ENCODE measurements at regions not wholly inside any gene's neighbourhood (a gene's known extent, or its start where the extent isn't known, plus 50 kb on each side); places are given as distances from the start of the nearest gene placed in this dataset.
"Not testable (repeated sequence)": the region's sequence is repeated elsewhere in the genome, so short reads cannot be mapped to it uniquely, and the experiment has no call there.

GRCh38 chr4:17232566-17233253, 279.2 kb downstream of the QDPR start:
- DNase-seq (ENCODE audit: extremely low read depth, insufficient read length), result no peak
- Histone ChIP-seq H3K27me3 (replicated peaks; ENCODE audit: control insufficient read depth, insufficient read depth, low read length) (no peaks in the 10 kb centered on the region), H3K36me3 (ENCODE audit: control insufficient read depth, insufficient read depth, low read length) (no peaks in the 10 kb centered on the region), H3K4me3 (replicated peaks; ENCODE audit: low read depth, low read length) (no peak overlapping the region)
- TF ChIP-seq, protein P1, sequence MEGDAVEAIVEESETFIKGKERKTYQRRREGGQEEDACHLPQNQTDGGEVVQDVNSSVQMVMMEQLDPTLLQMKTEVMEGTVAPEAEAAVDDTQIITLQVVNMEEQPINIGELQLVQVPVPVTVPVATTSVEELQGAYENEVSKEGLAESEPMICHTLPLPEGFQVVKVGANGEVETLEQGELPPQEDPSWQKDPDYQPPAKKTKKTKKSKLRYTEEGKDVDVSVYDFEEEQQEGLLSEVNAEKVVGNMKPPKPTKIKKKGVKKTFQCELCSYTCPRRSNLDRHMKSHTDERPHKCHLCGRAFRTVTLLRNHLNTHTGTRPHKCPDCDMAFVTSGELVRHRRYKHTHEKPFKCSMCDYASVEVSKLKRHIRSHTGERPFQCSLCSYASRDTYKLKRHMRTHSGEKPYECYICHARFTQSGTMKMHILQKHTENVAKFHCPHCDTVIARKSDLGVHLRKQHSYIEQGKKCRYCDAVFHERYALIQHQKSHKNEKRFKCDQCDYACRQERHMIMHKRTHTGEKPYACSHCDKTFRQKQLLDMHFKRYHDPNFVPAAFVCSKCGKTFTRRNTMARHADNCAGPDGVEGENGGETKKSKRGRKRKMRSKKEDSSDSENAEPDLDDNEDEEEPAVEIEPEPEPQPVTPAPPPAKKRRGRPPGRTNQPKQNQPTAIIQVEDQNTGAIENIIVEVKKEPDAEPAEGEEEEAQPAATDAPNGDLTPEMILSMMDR (IDR thresholded peaks at IDR 0.05; ENCODE audit: insufficient read depth, low read length, poor library complexity, severe bottlenecking), result no peak

DNA sequence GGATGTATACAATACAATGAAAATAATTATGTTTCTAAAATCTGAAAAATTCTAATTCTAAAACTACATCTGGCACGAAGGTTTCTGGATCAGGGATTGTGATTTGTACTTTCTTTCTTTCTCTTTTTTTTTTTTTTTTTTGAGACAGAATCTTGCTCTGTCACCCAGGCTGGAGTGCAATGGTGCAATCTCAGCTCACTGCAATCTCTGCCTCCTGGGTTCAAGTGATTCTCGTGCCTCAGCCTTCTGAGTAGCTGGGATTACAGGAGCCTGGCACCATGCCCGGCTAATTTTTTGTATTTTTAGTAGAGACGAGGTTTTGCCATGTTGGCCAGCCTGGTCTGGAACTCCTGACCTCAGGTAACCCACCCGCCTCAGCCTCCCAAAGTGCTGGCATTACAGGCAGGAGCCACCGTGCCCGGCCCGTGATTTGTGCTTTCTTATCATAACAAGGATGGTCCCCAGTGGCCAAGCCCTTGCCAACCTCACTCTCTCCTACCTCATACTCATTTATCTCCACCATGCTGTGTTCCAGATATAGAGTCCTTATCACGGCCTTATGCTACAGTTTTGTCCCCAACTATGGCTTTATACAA, 279.9 kb downstream of the QDPR start:
- DNase-seq (ENCODE audit: extremely low read depth, insufficient read length); H3K36me3 ChIP-seq (ENCODE audit: control insufficient read depth, insufficient read depth, low read length); H3K27me3 ChIP-seq (replicated peaks; ENCODE audit: control insufficient read depth, insufficient read depth, low read length); H3K4me3 ChIP-seq (replicated peaks; ENCODE audit: low read depth, low read length): not testable (repeated sequence)

DNA sequence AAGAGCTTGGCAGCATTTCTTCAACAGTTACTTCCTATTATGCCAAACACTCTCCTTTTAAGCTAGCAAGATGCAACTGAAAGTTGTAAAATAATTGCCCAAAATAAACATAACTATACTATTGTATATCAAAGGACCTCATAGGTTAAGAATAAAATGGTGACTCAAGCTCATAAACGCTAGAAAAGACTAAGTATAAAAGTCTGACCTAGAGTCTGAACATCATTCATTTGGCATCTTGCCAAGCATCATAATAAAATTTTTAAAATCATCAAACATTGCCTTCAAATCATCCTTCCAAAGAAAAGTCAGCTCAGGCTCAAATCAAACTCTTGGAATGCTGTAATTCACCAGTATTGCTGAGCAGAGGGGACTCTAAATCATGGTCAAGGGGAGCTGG, 281.2 kb downstream of the QDPR start:
- TF ChIP-seq, protein P1 (IDR thresholded peaks at IDR 0.05; ENCODE audit: insufficient read depth, low read length, poor library complexity, severe bottlenecking), result no peak
- no peak overlapping the region for H3K4me3 ChIP-seq (replicated peaks; ENCODE audit: low read depth, low read length)
- H3K36me3 ChIP-seq (ENCODE audit: control insufficient read depth, insufficient read depth, low read length), result no peaks in the 10 kb centered on the region
- H3K27me3 ChIP-seq (replicated peaks; ENCODE audit: control insufficient read depth, insufficient read depth, low read length), result no peaks in the 10 kb centered on the region
- no peak for DNase-seq (ENCODE audit: extremely low read depth, insufficient read length)

- TF ChIP-seq, protein P1 (IDR thresholded peaks at IDR 0.05; ENCODE audit: insufficient read depth, low read length, poor library complexity, severe bottlenecking), result no peak
- H3K27me3 ChIP-seq (replicated peaks; ENCODE audit: control insufficient read depth, insufficient read depth, low read length), result no peaks in the 10 kb centered on the region
- no peak for DNase-seq (ENCODE audit: extremely low read depth, insufficient read length)
- no peaks in the 10 kb centered on the region for H3K36me3 ChIP-seq (ENCODE audit: control insufficient read depth, insufficient read depth, low read length)
- H3K4me3 ChIP-seq (replicated peaks; ENCODE audit: low read depth, low read length), result no peak overlapping the region
These were observed 291.1 kb downstream of the QDPR start for GRCh38 chr4:17220816-17221215.

- H3K4me3 ChIP-seq (replicated peaks; ENCODE audit: low read depth, low read length), result no peak overlapping the region
- no peaks in the 10 kb centered on the region for H3K27me3 ChIP-seq (replicated peaks; ENCODE audit: control insufficient read depth, insufficient read depth, low read length)
- no peaks in the 10 kb centered on the region for H3K36me3 ChIP-seq (ENCODE audit: control insufficient read depth, insufficient read depth, low read length)
- DNase-seq (ENCODE audit: extremely low read depth, insufficient read length), result no peak
- TF ChIP-seq, protein P1 (IDR thresholded peaks at IDR 0.05; ENCODE audit: insufficient read depth, low read length, poor library complexity, severe bottlenecking), result no peak
These were observed 293.1 kb downstream of the QDPR start for GRCh38 chr4:17218786-17219185.

- TF ChIP-seq, protein P1 (IDR thresholded peaks at IDR 0.05; ENCODE audit: insufficient read depth, low read length, poor library complexity, severe bottlenecking), result no peak
- H3K36me3 ChIP-seq (ENCODE audit: control insufficient read depth, insufficient read depth, low read length), result no peaks in the 10 kb centered on the region
- H3K4me3 ChIP-seq (replicated peaks; ENCODE audit: low read depth, low read length), result no peak overlapping the region
- H3K27me3 ChIP-seq (replicated peaks; ENCODE audit: control insufficient read depth, insufficient read depth, low read length), result no peaks in the 10 kb centered on the region
- no peak for DNase-seq (ENCODE audit: extremely low read depth, insufficient read length)
These were observed 304.8 kb downstream of the QDPR start for GRCh38 chr4:17206829-17207801.
